ENCODE measurements at regions not wholly inside any gene's neighbourhood (a gene's known extent, or its start where the extent isn't known, plus 50 kb on each side); places are given as distances from the start of the nearest gene placed in this dataset.

DNA sequence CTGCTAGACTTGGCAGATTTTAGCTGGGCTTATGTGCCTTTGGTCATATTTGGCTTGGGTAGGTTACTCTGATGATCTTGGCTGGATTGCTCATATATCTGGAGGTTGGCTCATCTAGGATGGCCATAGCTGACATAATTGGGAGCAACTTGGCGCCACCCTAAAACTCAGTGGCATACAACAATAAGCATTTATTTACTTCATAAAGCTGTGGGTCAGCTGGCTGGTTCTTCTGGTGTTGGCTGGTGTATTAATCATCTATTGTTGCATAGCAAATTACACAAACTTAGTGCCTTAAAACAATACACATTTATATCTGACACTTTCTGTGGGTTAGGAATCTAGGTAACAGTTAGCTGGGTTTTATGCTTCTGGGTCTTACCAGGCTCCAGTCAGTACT lies 297.3 kb upstream of the JAG1 start (continued):
- no peak for TF ChIP-seq HNRNPK (IDR thresholded peaks at IDR 0.05; ENCODE audit: low read depth, low read length, poor library complexity, severe bottlenecking)

GRCh38 chr20:10972219-10972860 lies 298.5 kb upstream of the JAG1 start:
- Histone ChIP-seq H3K27me3 (ENCODE audit: control insufficient read depth in 1 of 2, insufficient read depth in 2 of 2, low read length in 2 of 2) (peaks cover 0 to 2% of the 10 kb centered on the region in 2 experiments; a peak in 1 of 5 replicates), H3K36me3 (replicated peaks in 1 of 2; ENCODE audit: control insufficient read depth in 1 of 2, insufficient read depth in 2 of 2, low read length in 2 of 2) (no peaks in the 10 kb centered on the region), H4K20me1 (ENCODE audit: insufficient read depth, low read length) (no peaks in the 10 kb centered on the region), H3K79me2 (ENCODE audit: insufficient read depth, low read length) (no peaks in the 10 kb centered on the region), H2AFZ (ENCODE audit: low read length) (no peak overlapping the region), H3K4me2 (ENCODE audit: low read depth, low read length) (no peak overlapping the region), H3K9me3 (ENCODE audit: low read length) (no peaks in the 10 kb centered on the region), H3K4me3 (replicated peaks in 1 of 3; ENCODE audit: insufficient read depth in 1 of 3, low read depth in 2 of 3, low read length in 3 of 3) (no peak overlapping the region), H3K27ac (ENCODE audit: extremely low read length, insufficient read depth, low read length) (no peak overlapping the region), H3K9ac (ENCODE audit: insufficient read depth, low read depth, low read length) (no peak overlapping the region), H3K4me1 (ENCODE audit: insufficient read depth, low read length) (no peaks in the 10 kb centered on the region)
- POLR2A ChIA-PET = no interaction called here
- 0% methylated on average over 4 of the region's 4 CpGs for WGBS (ENCODE audit: low lambda C conversion rate)
- ATAC-seq (no peak; the same call in 2 of the 3 replicates), DNase-seq (ENCODE audit: low spot score) (no peak), FAIRE-seq (no peak)
- TF ChIP-seq DPF2 (CRISPR knock-in tag; IDR thresholded peaks at IDR 0.05; ENCODE audit: borderline replicate concordance, low read depth) (no peak), SMC3 (IDR thresholded peaks at IDR 0.05; ENCODE audit: low read length) (0 out of 2 replicates have a peak, but pooled peaks have one; percentile 4)
- intact Hi-C loops (cut with micrococcal nuclease; ENCODE audit: unreplicated experiment) (no loop called here), in situ Hi-C loops (cut with HindIII; ENCODE audit: extremely low pct_ligation_motif_present, low pct_unique_long_range_greater_than_20kb) (no loop called here)
- CTCF ChIA-PET (ENCODE audit: low intra/inter-chr PET ratio, low total read pairs) = no interaction called here
- BruUV-seq (replicated peaks) = no TSS peak

DNA sequence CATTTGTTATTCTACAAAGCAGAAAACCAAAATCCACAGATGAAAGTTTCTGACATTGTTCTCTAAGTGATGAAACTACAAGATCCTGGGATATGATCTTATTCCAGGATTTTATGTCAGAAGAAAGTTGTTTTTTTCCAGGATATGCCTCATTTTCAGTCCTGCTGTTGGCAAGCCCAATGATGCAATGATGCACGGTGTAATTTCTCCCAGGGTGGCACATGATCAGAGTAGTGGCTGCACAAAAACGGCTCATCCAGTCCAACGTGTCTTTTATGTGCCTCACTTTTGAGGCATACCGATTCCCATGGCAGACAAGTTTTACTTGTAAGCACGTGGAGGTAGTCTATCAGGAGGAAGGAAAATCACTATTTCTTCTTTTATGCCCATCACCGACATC lies 302.3 kb upstream of the JAG1 start:
- ChIA-PET POLR2A (interaction anchor here (1.4 kb wide), 1 partner anchor 303 kb away, joined by 3 read pairs; the partner anchor contains the start of gene JAG1), CTCF (ENCODE audit: low intra/inter-chr PET ratio, low total read pairs) (no interaction called here)
- in situ Hi-C loops (cut with HindIII; ENCODE audit: extremely low pct_ligation_motif_present, low pct_unique_long_range_greater_than_20kb) = no loop called here
- no peak overlapping the region for H3K4me2 ChIP-seq (ENCODE audit: low read depth, low read length)
- H3K36me3 ChIP-seq (replicated peaks in 1 of 2; ENCODE audit: control insufficient read depth in 1 of 2, insufficient read depth in 2 of 2, low read length in 2 of 2) = no peaks in the 10 kb centered on the region
- ATAC-seq (no peak), DNase-seq (ENCODE audit: low spot score) (no peak), FAIRE-seq (no peak)
- no peaks in the 10 kb centered on the region for H3K9me3 ChIP-seq (ENCODE audit: low read length)
- H4K20me1 ChIP-seq (ENCODE audit: insufficient read depth, low read length) = no peaks in the 10 kb centered on the region
- no peak overlapping the region for H3K4me3 ChIP-seq (replicated peaks in 1 of 3; ENCODE audit: insufficient read depth in 1 of 3, low read depth in 2 of 3, low read length in 3 of 3)
- no TSS peak for BruUV-seq (replicated peaks)
- H3K27ac ChIP-seq (ENCODE audit: extremely low read length, insufficient read depth, low read length) = no peak overlapping the region
- no peak overlapping the region for H3K9ac ChIP-seq (ENCODE audit: insufficient read depth, low read depth, low read length)
- intact Hi-C loops (cut with micrococcal nuclease; ENCODE audit: unreplicated experiment) = no loop called here
- no peaks in the 10 kb centered on the region for H3K4me1 ChIP-seq (ENCODE audit: insufficient read depth, low read length)
- peaks cover 0 to 2% of the 10 kb centered on the region in 2 experiments; a peak in 1 of 5 replicates for H3K27me3 ChIP-seq (ENCODE audit: control insufficient read depth in 1 of 2, insufficient read depth in 2 of 2, low read length in 2 of 2)
- WGBS (ENCODE audit: low lambda C conversion rate) = 5% methylated on average over 6 of the region's 6 CpGs
- H2AFZ ChIP-seq (ENCODE audit: low read length) = no peak overlapping the region
- H3K79me2 ChIP-seq (ENCODE audit: insufficient read depth, low read length) = no peaks in the 10 kb centered on the region
- TF ChIP-seq, protein P1, sequence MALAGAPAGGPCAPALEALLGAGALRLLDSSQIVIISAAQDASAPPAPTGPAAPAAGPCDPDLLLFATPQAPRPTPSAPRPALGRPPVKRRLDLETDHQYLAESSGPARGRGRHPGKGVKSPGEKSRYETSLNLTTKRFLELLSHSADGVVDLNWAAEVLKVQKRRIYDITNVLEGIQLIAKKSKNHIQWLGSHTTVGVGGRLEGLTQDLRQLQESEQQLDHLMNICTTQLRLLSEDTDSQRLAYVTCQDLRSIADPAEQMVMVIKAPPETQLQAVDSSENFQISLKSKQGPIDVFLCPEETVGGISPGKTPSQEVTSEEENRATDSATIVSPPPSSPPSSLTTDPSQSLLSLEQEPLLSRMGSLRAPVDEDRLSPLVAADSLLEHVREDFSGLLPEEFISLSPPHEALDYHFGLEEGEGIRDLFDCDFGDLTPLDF (CRISPR knock-in tag; IDR thresholded peaks at IDR 0.05) = no peak
- TF ChIP-seq PHF21A (CRISPR knock-in tag; IDR thresholded peaks at IDR 0.05) = no peak
- no peak for TF ChIP-seq ERF (CRISPR knock-in tag; IDR thresholded peaks at IDR 0.05)
- TF ChIP-seq, protein P2, sequence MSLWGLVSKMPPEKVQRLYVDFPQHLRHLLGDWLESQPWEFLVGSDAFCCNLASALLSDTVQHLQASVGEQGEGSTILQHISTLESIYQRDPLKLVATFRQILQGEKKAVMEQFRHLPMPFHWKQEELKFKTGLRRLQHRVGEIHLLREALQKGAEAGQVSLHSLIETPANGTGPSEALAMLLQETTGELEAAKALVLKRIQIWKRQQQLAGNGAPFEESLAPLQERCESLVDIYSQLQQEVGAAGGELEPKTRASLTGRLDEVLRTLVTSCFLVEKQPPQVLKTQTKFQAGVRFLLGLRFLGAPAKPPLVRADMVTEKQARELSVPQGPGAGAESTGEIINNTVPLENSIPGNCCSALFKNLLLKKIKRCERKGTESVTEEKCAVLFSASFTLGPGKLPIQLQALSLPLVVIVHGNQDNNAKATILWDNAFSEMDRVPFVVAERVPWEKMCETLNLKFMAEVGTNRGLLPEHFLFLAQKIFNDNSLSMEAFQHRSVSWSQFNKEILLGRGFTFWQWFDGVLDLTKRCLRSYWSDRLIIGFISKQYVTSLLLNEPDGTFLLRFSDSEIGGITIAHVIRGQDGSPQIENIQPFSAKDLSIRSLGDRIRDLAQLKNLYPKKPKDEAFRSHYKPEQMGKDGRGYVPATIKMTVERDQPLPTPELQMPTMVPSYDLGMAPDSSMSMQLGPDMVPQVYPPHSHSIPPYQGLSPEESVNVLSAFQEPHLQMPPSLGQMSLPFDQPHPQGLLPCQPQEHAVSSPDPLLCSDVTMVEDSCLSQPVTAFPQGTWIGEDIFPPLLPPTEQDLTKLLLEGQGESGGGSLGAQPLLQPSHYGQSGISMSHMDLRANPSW (CRISPR knock-in tag; IDR thresholded peaks at IDR 0.05; ENCODE audit: borderline replicate concordance) = no peak
- no peak for TF ChIP-seq SAFB2 (CRISPR knock-in tag; IDR thresholded peaks at IDR 0.05; ENCODE audit: borderline replicate concordance, low read depth)
- TF ChIP-seq KDM3A (CRISPR knock-in tag; IDR thresholded peaks at IDR 0.05; ENCODE audit: low read depth) = no peak
- no peak for TF ChIP-seq ZNF782 (CRISPR knock-in tag; IDR thresholded peaks at IDR 0.05; ENCODE audit: borderline replicate concordance)
- no peak for TF ChIP-seq KLF9 (CRISPR knock-in tag; IDR thresholded peaks at IDR 0.05; ENCODE audit: low read depth)
- no peak for TF ChIP-seq ZNF432 (CRISPR knock-in tag; IDR thresholded peaks at IDR 0.05; ENCODE audit: borderline replicate concordance)
